Lung (tissue), 11 donors: ENCODE measurements at regions not wholly inside any gene's neighbourhood (a gene's known extent, or its start where the extent isn't known, plus 50 kb on each side); places are given as distances from the start of the nearest gene placed in this dataset.

Experiments used
- ATAC-seq: fragments of 200-7000 bp; cut with Tn5 transposase; one replicate; pipeline ENCODE4 v1.9.1; 2020; ENCODE audit warnings: moderate number of reproducible peaks; ENCODE audit not compliant: insufficient read depth, low FRiP score
- DNase-seq, 3 donors: peaks; one replicate each; pipeline ENCODE4 v3.0.0-alpha.2; 2013 to 2017
- H3K27ac ChIP-seq, 2 donors: one replicate each; pipeline ENCODE4 v1.5.1; 2013; ENCODE audit warnings: mild to moderate bottlenecking in 2 of 2, moderate library complexity in 2 of 2, control low read depth in 1 of 2, inconsistent platforms in 1 of 2, low read depth in 1 of 2, low read length in 1 of 2
- H3K27me3 ChIP-seq, 3 donors: one replicate each; pipeline ENCODE4 v1.5.1; 2013; ENCODE audit warnings: low read length in 2 of 3; ENCODE audit not compliant: control insufficient read depth in 3 of 3, insufficient read depth in 3 of 3
- H3K36me3 ChIP-seq, 4 donors: one replicate each; pipeline ENCODE4 v1.5.1; 2013; ENCODE audit warnings: low read length in 4 of 4, mild to moderate bottlenecking in 1 of 4, moderate library complexity in 1 of 4; ENCODE audit not compliant: control insufficient read depth in 4 of 4, insufficient read depth in 4 of 4
- H3K4me1 ChIP-seq, 5 donors: one replicate each; pipeline ENCODE4 v1.5.1; 2013; ENCODE audit warnings: low read length in 5 of 5, mild to moderate bottlenecking in 2 of 5, moderate library complexity in 1 of 5; ENCODE audit not compliant: control insufficient read depth in 5 of 5, insufficient read depth in 5 of 5
- H3K4me3 ChIP-seq: one replicate; pipeline ENCODE4 v1.5.1; 2013; ENCODE audit warnings: mild to moderate bottlenecking, control low read depth, moderate library complexity
- H3K9ac ChIP-seq, 2 donors: one replicate each; pipeline ENCODE4 v1.5.1; 2013; ENCODE audit warnings: low read length in 2 of 2, control low read depth in 1 of 2; ENCODE audit not compliant: insufficient read depth in 1 of 2
- H3K9me3 ChIP-seq, 4 donors: one replicate each; pipeline ENCODE4 v1.5.1; 2013; ENCODE audit warnings: low read length in 3 of 4, mild to moderate bottlenecking in 1 of 4, moderate library complexity in 1 of 4; ENCODE audit not compliant: control insufficient read depth in 4 of 4, insufficient read depth in 3 of 4
- CTCF ChIP-seq: IDR thresholded peaks from 2 replicates; pipeline ENCODE4 v1.5.1; 2012; ENCODE audit warnings: mild to moderate bottlenecking; ENCODE audit errors: control extremely low read depth, extremely low read depth
- WGBS, 2 donors: extraction: QIAGEN DNeasy Blood & Tissue Kit; methylation state at CpG; one replicate each; pipeline ENCODE4 v1.1.7; 2013; 5-methylcytosine and 5-hydroxymethylcytosine counted together
- donor health status: control.
- donor health status: control.
- donor health status: Bipolar disorder and iron deficiency.
- donor health status: healthy.
- donor health status: DM: yes; HTN: yes; CAD: no.

- H3K9me3 ChIP-seq: no peaks in the 10 kb centered on the region
- H3K27ac ChIP-seq: no peak overlapping the region
- H3K27me3 ChIP-seq: no peaks in the 10 kb centered on the region
- WGBS, 2 donors: 83 to 94% methylated on average over 3 of the region's 3 CpGs
- no peak for ATAC-seq
- H3K4me3 ChIP-seq: no peak overlapping the region
- no peak for DNase-seq
- H3K9ac ChIP-seq: no peak overlapping the region
- H3K36me3 ChIP-seq: no peaks in the 10 kb centered on the region
- no peak for TF ChIP-seq CTCF
- H3K4me1 ChIP-seq: no peaks in the 10 kb centered on the region
These were observed 126.2 kb upstream of the MRPS22 start for GRCh38 chr3:139217633-139218032.

DNA sequence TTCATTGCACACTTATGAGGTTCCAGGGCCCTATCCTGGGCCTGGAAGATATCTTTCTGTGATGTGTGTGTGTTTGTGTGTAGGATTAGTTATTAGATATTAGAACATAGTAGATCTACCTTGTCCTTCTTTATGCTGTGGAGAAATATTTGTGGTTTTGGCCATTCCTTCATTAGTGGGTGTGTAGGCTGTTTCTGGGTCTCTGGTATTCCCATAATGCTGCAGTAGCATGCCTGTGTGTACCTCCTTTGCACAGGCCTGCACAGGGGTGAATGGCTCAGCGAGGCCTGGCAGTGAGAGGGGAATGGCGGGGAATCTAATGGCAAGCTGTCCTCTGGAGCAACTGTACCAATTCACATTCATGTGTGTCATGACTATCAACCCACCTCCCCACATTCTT, 125.8 kb upstream of the MRPS22 start:
- no peak for TF ChIP-seq CTCF
- 93 to 98% methylated on average over 2 of the region's 2 CpGs for WGBS, 2 donors
- ATAC-seq (no peak), DNase-seq (no peak)
- Histone ChIP-seq H3K36me3 (no peaks in the 10 kb centered on the region), H3K9ac (no peak overlapping the region), H3K27ac (no peak overlapping the region), H3K27me3 (no peaks in the 10 kb centered on the region), H3K4me3 (no peak overlapping the region), H3K9me3 (no peaks in the 10 kb centered on the region), H3K4me1 (no peaks in the 10 kb centered on the region)

- ATAC-seq (no peak), DNase-seq (no peak)
- no peak for TF ChIP-seq CTCF
- H3K9me3 ChIP-seq: no peaks in the 10 kb centered on the region
- H3K27ac ChIP-seq: no peak overlapping the region
- H3K4me3 ChIP-seq: no peak overlapping the region
- no peaks in the 10 kb centered on the region for H3K27me3 ChIP-seq
- no peaks in the 10 kb centered on the region for H3K4me1 ChIP-seq
- H3K9ac ChIP-seq: no peak overlapping the region
- H3K36me3 ChIP-seq: no peaks in the 10 kb centered on the region
- WGBS, 2 donors: 95 to 96% methylated on average over 4 of the region's 4 CpGs
These were observed 124.4 kb upstream of the MRPS22 start for GRCh38 chr3:139219463-139219862.

GRCh38 chr3:139222100-139222657, 121.6 kb upstream of the MRPS22 start:
- H3K9me3 ChIP-seq: no peaks in the 10 kb centered on the region
- H3K4me3 ChIP-seq: no peak overlapping the region
- no peak for DNase-seq
- no peak overlapping the region for H3K9ac ChIP-seq
- H3K27ac ChIP-seq: no peak overlapping the region
- peaks cover 0 to 4% (median 0%) of the 10 kb centered on the region in 5 donors for H3K4me1 ChIP-seq
- WGBS, 2 donors: 72 to 82% methylated on average over 8 of the region's 8 CpGs
- no peak for TF ChIP-seq CTCF
- ATAC-seq: no peak
- no peaks in the 10 kb centered on the region for H3K27me3 ChIP-seq
- H3K36me3 ChIP-seq: no peaks in the 10 kb centered on the region
